ENCODE measurements at regions not wholly inside any gene's neighbourhood (a gene's known extent, or its start where the extent isn't known, plus 50 kb on each side); places are given as distances from the start of the nearest gene placed in this dataset.

- TF ChIP-seq, protein P1, sequence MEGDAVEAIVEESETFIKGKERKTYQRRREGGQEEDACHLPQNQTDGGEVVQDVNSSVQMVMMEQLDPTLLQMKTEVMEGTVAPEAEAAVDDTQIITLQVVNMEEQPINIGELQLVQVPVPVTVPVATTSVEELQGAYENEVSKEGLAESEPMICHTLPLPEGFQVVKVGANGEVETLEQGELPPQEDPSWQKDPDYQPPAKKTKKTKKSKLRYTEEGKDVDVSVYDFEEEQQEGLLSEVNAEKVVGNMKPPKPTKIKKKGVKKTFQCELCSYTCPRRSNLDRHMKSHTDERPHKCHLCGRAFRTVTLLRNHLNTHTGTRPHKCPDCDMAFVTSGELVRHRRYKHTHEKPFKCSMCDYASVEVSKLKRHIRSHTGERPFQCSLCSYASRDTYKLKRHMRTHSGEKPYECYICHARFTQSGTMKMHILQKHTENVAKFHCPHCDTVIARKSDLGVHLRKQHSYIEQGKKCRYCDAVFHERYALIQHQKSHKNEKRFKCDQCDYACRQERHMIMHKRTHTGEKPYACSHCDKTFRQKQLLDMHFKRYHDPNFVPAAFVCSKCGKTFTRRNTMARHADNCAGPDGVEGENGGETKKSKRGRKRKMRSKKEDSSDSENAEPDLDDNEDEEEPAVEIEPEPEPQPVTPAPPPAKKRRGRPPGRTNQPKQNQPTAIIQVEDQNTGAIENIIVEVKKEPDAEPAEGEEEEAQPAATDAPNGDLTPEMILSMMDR (conservative IDR thresholded peaks at IDR 0.05; ENCODE audit: low read depth, low read length), result no peak
- TF ChIP-seq EZH2 (IDR thresholded peaks at IDR 0.05; ENCODE audit: borderline replicate concordance, low read depth, low read length, poor library complexity, severe bottlenecking), result no peak
Observed at GRCh38 chr14:66143387-66144112, 342.6 kb upstream of the CCDC196 start.
